Progenitor cell of endocrine pancreas (in vitro differentiated cells): ENCODE measurements at regions not wholly inside any gene's neighbourhood (a gene's known extent, or its start where the extent isn't known, plus 50 kb on each side); places are given as distances from the start of the nearest gene placed in this dataset.
A peak's percentile ranks its signal among the peaks of the same experiment; 100 is the strongest.

Source experiments
- DNase-seq: peaks from one replicate; pipeline ENCODE4 v3.0.0; 2021; ENCODE audit warnings: low spot score; ENCODE audit not compliant: unreplicated experiment
- H3K27ac Mint-ChIP-seq: 2 replicates; pipeline ENCODE4 v1.8.0; 2021; ENCODE audit warnings: mild to moderate bottlenecking, moderate library complexity, mixed read lengths
- H3K27me3 Mint-ChIP-seq: 2 replicates; pipeline ENCODE4 v1.8.0; 2021; ENCODE audit warnings: mixed read lengths
- H3K36me3 Mint-ChIP-seq: 2 replicates; pipeline ENCODE4 v1.8.0; 2022; ENCODE audit warnings: mixed read lengths; ENCODE audit not compliant: insufficient read depth
- H3K4me1 Mint-ChIP-seq: 2 replicates; pipeline ENCODE4 v1.8.0; 2021; ENCODE audit warnings: low read depth, mixed read lengths
- H3K4me3 Mint-ChIP-seq: 2 replicates; pipeline ENCODE4 v1.8.0; 2021; ENCODE audit warnings: low read depth, mild to moderate bottlenecking, moderate library complexity, mixed read lengths
- H3K9me3 Mint-ChIP-seq: 2 replicates; pipeline ENCODE4 v1.8.0; 2021; ENCODE audit warnings: low read depth, mixed read lengths
- TF ChIP-seq, protein P1 (sequence below): fragments of 200-600 bp; sonication (generic); IDR thresholded peaks from one replicate; pipeline ENCODE4 v1.5.0; 2021; ENCODE audit warnings: antibody characterized with exemption, mild to moderate bottlenecking; ENCODE audit not compliant: unreplicated experiment

DNA sequence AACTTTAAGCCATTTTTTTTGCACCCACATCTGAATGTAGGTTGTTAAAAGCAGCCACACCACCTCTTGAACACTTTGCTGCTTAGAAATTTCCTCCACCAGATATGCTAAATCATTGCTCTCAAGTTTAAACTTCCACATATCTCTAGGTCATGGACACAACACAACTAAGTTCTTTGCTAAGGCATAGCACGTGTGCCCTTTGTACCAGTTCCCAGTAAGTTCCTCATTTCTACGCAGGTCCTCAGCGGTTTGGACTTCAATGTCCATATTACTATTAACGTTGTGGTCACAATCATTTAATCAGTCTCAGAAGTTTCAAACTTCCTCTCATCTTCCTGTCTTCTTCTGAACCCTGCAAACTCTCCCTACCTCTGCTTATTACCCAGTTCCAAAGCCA lies 661.6 kb upstream of the PKN2 start:
- Mint-ChIP-seq H3K36me3 (no peaks in the 10 kb centered on the region), H3K4me1 (no peaks in the 10 kb centered on the region)

DNA sequence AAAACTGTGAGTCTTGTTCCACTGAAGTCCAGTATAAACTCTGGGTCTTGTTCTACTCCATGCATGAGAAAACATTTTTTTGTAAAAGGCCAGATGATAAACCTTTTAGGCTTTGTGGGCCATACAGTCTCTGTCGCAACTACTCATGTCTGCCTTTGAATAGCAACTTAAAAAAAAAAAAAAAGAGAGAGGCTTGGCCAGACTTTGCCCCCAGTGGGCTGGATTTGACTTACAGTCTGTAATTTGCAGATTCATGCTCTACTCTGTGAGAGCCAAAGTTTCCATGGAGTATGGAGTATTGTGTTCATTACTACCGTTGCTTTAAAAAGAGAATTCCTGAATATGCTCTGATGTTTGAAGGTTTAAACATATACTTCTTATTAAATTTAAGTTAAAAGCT lies 654.9 kb upstream of the PKN2 start:
- Mint-ChIP-seq H3K4me1 (no peaks in the 10 kb centered on the region), H3K36me3 (no peaks in the 10 kb centered on the region), H3K9me3 (peaks cover 11% of the 10 kb centered on the region), H3K27me3 (no peaks in the 10 kb centered on the region), H3K27ac (no peak overlapping the region), H3K4me3 (no peak overlapping the region)
- no peak for DNase-seq
- TF ChIP-seq, protein P1, sequence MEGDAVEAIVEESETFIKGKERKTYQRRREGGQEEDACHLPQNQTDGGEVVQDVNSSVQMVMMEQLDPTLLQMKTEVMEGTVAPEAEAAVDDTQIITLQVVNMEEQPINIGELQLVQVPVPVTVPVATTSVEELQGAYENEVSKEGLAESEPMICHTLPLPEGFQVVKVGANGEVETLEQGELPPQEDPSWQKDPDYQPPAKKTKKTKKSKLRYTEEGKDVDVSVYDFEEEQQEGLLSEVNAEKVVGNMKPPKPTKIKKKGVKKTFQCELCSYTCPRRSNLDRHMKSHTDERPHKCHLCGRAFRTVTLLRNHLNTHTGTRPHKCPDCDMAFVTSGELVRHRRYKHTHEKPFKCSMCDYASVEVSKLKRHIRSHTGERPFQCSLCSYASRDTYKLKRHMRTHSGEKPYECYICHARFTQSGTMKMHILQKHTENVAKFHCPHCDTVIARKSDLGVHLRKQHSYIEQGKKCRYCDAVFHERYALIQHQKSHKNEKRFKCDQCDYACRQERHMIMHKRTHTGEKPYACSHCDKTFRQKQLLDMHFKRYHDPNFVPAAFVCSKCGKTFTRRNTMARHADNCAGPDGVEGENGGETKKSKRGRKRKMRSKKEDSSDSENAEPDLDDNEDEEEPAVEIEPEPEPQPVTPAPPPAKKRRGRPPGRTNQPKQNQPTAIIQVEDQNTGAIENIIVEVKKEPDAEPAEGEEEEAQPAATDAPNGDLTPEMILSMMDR: peak; percentile 45

More for the DNA sequence above, 661.6 kb upstream of the PKN2 start:
- Mint-ChIP-seq H3K27me3 (no peaks in the 10 kb centered on the region), H3K4me3 (no peak overlapping the region), H3K27ac (no peak overlapping the region), H3K9me3 (peaks cover 10% of the 10 kb centered on the region)
- no peak for DNase-seq
- TF ChIP-seq, protein P1: no peak

DNA sequence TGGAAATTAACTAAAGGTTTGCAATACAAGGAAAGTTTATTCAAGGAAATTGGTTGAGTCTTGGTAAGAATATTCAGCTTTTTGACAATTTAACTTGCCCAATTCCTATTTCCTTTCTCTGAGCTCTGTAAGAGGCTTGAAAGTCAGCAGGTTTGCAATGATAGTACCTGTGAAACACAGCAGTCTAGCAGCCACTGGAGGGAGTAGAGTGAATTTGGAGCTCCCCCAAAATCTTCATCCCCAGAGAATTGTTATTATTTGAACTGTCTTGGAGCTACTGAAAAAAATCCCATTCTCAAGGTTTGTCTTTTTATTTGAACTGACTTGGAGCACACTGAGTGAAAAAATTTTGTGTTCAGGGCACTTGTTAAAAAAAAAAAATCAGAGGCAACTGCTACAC lies 654.2 kb upstream of the PKN2 start:
- H3K4me1 Mint-ChIP-seq: no peaks in the 10 kb centered on the region
- H3K9me3 Mint-ChIP-seq: peaks cover 6% of the 10 kb centered on the region
- no peaks in the 10 kb centered on the region for H3K27me3 Mint-ChIP-seq
- no peak overlapping the region for H3K4me3 Mint-ChIP-seq
- no peaks in the 10 kb centered on the region for H3K36me3 Mint-ChIP-seq
- TF ChIP-seq, protein P1: peak; percentile 12
- DNase-seq: no peak
- no peak overlapping the region for H3K27ac Mint-ChIP-seq

DNA sequence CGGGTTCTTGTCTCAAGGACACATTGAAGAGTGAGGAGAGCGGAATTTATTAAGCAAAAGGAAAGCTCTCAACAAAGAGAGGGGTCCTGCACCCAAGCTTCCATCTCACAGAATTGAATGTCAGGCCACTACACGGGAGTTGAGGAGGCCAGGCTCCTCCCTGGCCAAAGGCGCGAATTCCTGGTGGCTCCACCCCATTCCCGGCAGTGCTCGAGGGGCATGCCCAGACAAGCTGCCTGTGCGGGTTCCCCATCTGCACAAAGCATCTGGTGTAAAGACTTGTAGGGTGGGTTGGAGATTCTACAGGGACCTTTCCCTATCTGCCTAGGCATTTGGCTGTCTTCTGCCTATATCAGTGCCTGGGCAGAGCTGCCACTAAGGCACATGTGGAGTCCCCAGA lies 648.5 kb upstream of the PKN2 start:
- no peak overlapping the region for H3K27ac Mint-ChIP-seq
- peaks cover 19% of the 10 kb centered on the region for H3K9me3 Mint-ChIP-seq
- H3K4me3 Mint-ChIP-seq: no peak overlapping the region
- TF ChIP-seq, protein P1: no peak
- no peak for DNase-seq
- no peaks in the 10 kb centered on the region for H3K27me3 Mint-ChIP-seq
- H3K36me3 Mint-ChIP-seq: no peaks in the 10 kb centered on the region
- no peaks in the 10 kb centered on the region for H3K4me1 Mint-ChIP-seq

DNA sequence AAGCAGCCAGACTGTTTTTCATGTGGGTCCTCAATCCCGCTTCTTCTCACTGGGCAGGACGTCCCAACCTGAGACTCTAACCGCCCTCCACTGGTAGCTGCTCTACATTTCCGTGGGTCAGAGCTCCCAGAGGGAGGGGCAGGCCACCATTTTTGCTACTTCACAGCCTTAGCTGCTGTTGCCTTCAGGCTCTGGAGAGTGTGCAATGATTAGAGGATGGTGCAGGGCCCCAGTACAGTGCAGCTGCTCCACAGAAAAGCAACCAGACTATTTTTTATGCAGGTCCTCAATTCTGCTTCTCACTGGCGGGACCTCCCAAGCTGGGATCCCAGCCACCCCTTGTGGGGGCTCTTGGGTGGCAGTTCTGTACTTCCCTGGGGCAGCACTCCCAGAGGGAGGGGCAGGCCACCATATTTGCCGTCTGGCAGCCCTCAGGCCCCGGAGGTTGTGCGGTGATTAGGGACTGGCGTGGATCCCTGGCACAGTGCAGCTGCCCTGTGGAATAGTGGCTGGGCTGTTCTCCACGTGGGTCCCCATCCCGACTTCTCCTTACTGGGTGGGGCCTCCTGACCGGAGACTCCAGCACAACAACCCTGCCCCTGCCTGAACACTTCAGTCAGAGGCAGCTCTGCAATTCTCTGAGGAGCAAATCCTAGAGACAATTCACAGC lies 647.6 kb upstream of the PKN2 start:
- peaks cover 19% of the 10 kb centered on the region for H3K9me3 Mint-ChIP-seq
- H3K4me3 Mint-ChIP-seq: no peak overlapping the region
- no peaks in the 10 kb centered on the region for H3K36me3 Mint-ChIP-seq
- H3K4me1 Mint-ChIP-seq: no peaks in the 10 kb centered on the region
- H3K27ac Mint-ChIP-seq: no peak overlapping the region
- no peak for DNase-seq
- no peaks in the 10 kb centered on the region for H3K27me3 Mint-ChIP-seq
- TF ChIP-seq, protein P1: no peak
